GM12865 (cell line): ENCODE measurements at regions not wholly inside any gene's neighbourhood (a gene's known extent, or its start where the extent isn't known, plus 50 kb on each side); places are given as distances from the start of the nearest gene placed in this dataset.

Source experiments
- DNase-seq: peaks from one replicate; pipeline ENCODE4 v3.0.0; 2010; ENCODE audit warnings: low read depth
- H3K4me3 ChIP-seq: 2 replicates; pipeline ENCODE4 v1.5.1; 2011; ENCODE audit warnings: mild to moderate bottlenecking, low read depth, low read length, control low read depth
- TF ChIP-seq, protein P1 (sequence below): IDR thresholded peaks from 2 replicates; pipeline ENCODE4 v1.5.1; 2011; ENCODE audit warnings: low read length, control low read depth, low read depth, inconsistent platforms; ENCODE audit not compliant: insufficient read depth; ENCODE audit errors: missing control alignments

DNA sequence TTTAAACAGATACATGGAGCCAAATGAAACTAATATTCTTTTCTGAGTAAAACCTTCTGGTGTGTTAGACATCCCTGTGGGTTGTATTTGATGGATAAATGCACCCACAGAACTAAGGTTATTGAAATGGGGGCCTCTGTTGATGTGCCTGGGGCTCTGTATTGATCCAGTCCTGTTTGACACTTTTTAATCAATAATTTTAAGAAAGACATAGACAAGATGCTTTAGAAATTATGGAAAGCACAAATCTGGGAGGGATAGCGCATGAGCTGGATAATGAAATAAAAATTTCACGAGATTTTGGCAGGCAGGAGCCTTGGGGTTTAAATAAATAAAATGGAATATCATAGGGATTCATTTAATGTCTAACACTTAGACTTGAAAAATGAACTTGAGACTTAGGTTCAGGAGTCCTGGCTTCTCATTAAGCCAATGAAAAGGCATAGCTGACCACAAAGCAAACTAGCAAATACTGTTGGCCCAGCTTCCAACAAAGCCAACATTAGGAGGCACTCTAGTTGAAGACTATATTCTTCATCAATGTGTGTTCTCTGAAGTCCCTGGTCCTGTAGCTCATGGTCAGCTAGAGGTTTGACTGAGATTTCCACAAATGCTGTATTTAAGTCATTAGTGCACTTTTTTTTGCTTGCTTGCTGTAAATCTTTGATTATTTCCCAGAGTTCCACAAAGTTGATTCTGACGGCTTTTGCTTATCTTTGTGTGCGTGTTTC, 64.2 kb upstream of the SH3RF3 start:
- no peak for DNase-seq
- no peak overlapping the region for H3K4me3 ChIP-seq
- TF ChIP-seq, protein P1, sequence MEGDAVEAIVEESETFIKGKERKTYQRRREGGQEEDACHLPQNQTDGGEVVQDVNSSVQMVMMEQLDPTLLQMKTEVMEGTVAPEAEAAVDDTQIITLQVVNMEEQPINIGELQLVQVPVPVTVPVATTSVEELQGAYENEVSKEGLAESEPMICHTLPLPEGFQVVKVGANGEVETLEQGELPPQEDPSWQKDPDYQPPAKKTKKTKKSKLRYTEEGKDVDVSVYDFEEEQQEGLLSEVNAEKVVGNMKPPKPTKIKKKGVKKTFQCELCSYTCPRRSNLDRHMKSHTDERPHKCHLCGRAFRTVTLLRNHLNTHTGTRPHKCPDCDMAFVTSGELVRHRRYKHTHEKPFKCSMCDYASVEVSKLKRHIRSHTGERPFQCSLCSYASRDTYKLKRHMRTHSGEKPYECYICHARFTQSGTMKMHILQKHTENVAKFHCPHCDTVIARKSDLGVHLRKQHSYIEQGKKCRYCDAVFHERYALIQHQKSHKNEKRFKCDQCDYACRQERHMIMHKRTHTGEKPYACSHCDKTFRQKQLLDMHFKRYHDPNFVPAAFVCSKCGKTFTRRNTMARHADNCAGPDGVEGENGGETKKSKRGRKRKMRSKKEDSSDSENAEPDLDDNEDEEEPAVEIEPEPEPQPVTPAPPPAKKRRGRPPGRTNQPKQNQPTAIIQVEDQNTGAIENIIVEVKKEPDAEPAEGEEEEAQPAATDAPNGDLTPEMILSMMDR, result no peak

DNA sequence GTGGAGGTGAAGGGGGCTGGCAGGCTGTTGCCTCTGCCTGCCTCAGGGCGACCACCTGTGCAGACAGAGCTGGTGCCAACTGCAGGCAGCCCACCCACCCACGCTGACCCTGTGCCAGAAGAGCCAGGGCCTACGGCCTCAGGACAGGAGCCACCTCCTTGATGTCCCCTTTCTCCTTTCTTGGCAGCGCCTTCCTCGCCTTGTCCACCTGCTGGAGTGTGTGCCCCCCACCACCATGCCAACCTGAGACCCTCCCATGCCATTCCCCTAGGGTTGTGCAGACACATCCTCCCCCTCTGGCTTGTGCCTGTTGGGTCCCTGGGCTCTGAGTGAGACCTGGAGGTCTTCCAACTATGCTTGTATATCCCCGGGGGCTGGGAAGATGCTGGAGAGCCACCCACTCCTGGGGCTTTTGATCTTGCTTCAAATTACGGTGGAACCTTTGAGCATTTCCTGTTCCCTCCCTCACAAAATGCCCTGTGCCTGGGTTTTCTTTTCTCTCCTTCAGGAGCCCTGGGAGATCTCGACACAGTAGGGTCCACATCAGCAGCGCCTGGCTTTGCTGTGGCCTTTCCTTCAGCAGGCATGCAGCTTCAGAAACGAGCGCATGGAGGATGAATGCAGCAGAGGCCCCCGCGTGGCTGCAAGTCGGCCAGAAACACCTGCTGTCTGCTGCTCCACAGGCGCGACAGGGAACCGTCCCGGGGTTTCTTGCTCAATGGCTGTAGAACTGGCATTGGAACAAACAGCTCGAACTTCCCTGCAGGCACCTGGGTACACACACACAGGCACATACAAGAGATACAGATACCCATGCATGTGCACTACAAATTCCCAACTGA, 65.9 kb upstream of the SH3RF3 start:
- no peak for DNase-seq
- H3K4me3 ChIP-seq, result no peak overlapping the region
- TF ChIP-seq, protein P1, result no peak

DNA sequence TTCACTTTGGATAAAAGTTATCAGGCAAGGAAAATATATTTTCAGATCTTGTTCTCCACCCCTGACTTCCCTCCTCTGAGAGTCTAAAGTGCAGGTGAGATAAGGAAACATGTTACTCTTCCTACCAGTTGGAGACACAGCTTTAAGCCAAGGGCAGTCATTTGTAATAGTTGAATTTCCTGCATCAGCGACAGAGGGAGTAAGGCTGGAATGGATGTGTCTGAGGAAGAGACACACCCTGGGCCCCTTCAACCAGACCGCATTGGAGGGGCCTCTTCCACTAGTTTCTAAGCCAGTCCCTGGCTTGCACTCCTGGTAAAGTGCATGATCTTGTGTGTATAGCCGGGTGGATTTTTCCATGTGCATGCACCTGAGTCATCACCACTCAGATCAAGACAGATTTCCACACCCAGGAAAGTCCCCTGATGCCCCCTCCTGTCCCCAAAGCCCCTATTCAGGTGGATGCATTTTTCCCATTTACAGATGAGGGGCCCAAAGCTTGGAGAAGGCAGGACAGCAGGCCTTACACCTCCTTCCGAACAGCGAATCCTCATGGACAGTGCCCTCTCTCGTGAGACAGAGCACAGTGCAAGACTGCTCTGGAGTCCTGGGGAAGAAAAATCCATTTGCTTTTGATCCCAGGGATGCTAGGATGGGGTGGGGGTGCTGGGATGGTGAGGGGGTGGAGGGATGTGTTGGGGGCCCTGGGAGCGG, 66.7 kb upstream of the SH3RF3 start:
- no peak for DNase-seq
- no peak overlapping the region for H3K4me3 ChIP-seq
- TF ChIP-seq, protein P1, result no peak

DNA sequence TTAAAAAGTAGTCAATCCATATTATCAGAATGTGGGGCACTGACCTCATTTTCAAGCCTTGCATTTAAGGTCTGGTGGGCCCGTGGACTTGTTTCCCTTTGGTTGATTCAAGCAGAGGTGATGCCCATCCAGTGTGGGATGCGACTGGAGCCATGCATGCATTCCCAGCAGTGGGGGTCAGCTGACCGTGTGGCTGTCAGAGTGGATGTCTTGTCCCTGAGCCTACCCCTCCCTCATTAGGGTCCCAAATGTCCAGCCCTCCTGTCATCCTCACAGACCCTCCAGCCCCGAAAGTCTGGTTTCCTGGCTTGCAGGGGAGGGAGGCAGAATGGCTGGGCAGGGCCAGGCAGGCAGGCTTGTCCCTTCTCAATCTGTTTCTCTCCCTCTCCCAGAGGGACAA, 67.3 kb upstream of the SH3RF3 start:
- TF ChIP-seq, protein P1, result no peak
- no peak overlapping the region for H3K4me3 ChIP-seq
- DNase-seq, result no peak

DNA sequence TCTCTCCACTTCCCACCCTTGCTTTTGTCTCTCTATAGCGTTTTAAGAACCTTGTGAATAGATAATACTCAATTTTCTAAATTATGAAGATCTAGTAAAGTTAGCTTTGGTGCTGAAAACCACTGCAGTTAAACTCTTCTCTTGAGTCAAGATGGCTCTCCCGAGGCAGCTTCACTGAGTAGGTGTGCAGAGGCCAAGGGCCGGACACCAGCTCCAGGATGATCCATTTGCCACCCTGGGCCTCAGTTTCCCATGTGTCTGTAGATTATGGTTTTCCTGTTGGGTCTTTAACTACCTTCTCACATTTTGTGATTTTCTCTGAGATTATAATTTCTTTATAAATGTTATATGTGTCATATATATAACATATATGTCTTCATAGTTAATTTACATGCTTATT, 68.5 kb upstream of the SH3RF3 start:
- H3K4me3 ChIP-seq, result no peak overlapping the region
- TF ChIP-seq, protein P1, result no peak
- DNase-seq, result no peak

DNA sequence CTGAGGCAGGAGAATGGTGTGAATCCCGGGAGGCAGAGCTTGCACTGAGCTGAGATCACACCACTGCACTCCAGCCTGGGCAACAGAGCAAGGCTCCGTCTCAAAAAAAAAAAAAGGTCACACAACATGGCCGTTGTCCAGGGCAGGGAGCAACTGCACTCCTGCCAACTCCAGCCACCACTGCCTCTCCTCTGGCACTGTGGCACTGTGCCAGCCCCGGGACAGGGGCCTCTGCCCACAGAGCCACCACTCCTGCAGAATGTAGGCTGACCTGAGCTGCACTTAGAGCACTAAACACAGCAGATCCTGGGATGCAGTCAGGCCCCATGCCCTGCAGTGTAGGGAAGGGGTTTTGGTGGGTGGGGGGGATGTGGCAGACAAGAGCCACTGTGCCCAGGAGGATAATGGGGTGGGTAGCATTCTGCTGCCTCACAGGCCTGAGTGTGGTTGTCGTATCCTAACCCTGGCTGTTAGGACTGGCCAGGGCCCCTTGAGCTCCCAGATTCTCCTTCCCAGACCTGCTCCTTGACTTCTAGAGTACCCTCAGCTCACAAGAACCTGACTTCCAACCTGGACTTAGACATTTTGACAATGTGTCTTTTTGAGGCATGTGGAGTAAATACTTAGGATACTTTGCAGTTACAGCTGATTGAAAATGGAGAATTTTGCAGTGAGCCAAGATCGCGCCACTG, 69.4 kb upstream of the SH3RF3 start:
- no peak for DNase-seq
- TF ChIP-seq, protein P1, result no peak
- no peak overlapping the region for H3K4me3 ChIP-seq
